Adrenal gland (tissue), 9 donors: ENCODE measurements at regions not wholly inside any gene's neighbourhood (a gene's known extent, or its start where the extent isn't known, plus 50 kb on each side); places are given as distances from the start of the nearest gene placed in this dataset.

Experiments
- DNase-seq, 7 donors: peaks; one replicate each; pipeline ENCODE4 v3.0.0-alpha.2; 2019 to 2020
- H3K27ac ChIP-seq, 5 donors: fragments of 200-600 bp; sonication (generic) in 4 of 5; 1 replicate in 3 of 5; 2 replicates in 2 of 5; pipeline versions ENCODE4 v1.5.1 to v1.8.0; 2016 to 2020; ENCODE audit warnings: mild to moderate bottlenecking in 1 of 5
- H3K27me3 ChIP-seq: fragments of 200-600 bp; 2 replicates; pipeline ENCODE4 v1.8.0; 2021
- H3K36me3 ChIP-seq, 2 donors: fragments of 200-600 bp; replicated peaks in 1 of 2; 1 replicate in 1 of 2; 2 replicates in 1 of 2; pipeline versions ENCODE4 v1.5.1 to v1.8.0; 2018 to 2022
- H3K4me1 ChIP-seq, 2 donors: fragments of 200-600 bp; replicated peaks in 1 of 2; 1 replicate in 1 of 2; 2 replicates in 1 of 2; pipeline versions ENCODE4 v1.5.1 to v1.8.0; 2018 to 2021
- H3K4me3 ChIP-seq, 4 donors: fragments of 200-600 bp; sonication (generic) in 3 of 4; one replicate each; pipeline ENCODE4 v1.5.1; 2016 to 2018
- H3K9me3 ChIP-seq, 3 donors: fragments of 200-600 bp; sonication (generic) in 1 of 3; replicated peaks in 1 of 3; 1 replicate in 2 of 3; 2 replicates in 1 of 3; pipeline versions ENCODE4 v1.5.1 to v1.8.0; 2016 to 2021
- POLR2A ChIP-seq, 2 donors: fragments of 450-650 bp; IDR thresholded peaks; one replicate each; pipeline ENCODE4 v1.6.1; 2017; ENCODE audit warnings: antibody characterized with exemption in 2 of 2, mild to moderate bottlenecking in 2 of 2, moderate library complexity in 1 of 2
- WGBS, 4 donors: extraction: QIAGEN DNeasy Blood & Tissue Kit in 2 of 4; methylation state at CpG; one replicate each; pipeline versions ENCODE4 v1.1.5 to v1.1.7; 2013 to 2017; 5-methylcytosine and 5-hydroxymethylcytosine counted together
- intact Hi-C, 2 donors: fragments of 100-400 bp; cut with DNase I; formaldehyde crosslinking; loops; one replicate each; pipeline versions ENCODE4 v1.14.1 to v1.15.0; 2022 to 2023
- TF ChIP-seq, protein P1 (sequence below), 6 experiments: fragments of 450-650 bp in 4 of 6; fragments of 200-600 bp in 2 of 6; sonication (generic) in 1 of 6; IDR thresholded peaks; 1 replicate in 5 of 6; 2 replicates in 1 of 6; pipeline versions ENCODE4 v1.5.1 to v1.8.0; 2016 to 2021; ENCODE audit warnings: antibody characterized with exemption in 6 of 6, mild to moderate bottlenecking in 2 of 6, moderate library complexity in 1 of 6
- donor health status: healthy with polysubstance abuse.
- donor health status: Bipolar disorder and iron deficiency.
- donor health status: DM: yes; HTN: yes; CAD: no.
- donor health status: DM: no; HTN: no; CAD: no.
- donor health status: DM: no; HTN: no; CAD: no.

DNA sequence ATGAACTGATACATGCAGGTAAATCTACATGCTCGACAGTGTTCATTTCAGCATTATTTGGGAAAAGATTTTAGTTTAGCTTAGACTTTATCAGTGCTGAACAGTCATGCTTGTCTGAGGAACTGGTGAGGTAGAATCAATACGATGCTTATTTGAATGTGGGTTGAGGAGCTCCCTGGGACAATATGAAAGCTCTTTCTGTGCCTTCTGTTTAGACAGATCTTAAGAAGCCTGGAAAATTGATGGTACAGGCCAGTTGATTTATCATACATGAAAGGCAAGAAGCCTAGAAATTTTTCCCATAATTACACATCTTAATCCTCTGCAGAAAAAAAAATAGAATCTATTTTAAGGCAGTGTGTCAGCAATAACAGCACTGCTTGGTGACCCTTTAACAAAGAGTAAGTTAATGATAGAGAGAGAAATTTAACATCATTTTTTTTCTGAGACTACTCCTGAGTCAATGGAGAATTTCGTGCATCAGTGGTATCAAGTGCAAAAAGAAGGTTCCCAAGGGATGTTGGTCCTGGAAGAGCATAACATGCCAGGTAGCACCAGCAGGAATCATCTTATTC is 252.2 kb upstream of the CDH20 start:
- TF ChIP-seq POLR2A (IDR thresholded peaks at IDR 0.05) = no peak
- TF ChIP-seq, protein P1, sequence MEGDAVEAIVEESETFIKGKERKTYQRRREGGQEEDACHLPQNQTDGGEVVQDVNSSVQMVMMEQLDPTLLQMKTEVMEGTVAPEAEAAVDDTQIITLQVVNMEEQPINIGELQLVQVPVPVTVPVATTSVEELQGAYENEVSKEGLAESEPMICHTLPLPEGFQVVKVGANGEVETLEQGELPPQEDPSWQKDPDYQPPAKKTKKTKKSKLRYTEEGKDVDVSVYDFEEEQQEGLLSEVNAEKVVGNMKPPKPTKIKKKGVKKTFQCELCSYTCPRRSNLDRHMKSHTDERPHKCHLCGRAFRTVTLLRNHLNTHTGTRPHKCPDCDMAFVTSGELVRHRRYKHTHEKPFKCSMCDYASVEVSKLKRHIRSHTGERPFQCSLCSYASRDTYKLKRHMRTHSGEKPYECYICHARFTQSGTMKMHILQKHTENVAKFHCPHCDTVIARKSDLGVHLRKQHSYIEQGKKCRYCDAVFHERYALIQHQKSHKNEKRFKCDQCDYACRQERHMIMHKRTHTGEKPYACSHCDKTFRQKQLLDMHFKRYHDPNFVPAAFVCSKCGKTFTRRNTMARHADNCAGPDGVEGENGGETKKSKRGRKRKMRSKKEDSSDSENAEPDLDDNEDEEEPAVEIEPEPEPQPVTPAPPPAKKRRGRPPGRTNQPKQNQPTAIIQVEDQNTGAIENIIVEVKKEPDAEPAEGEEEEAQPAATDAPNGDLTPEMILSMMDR (IDR thresholded peaks at IDR 0.05) = no peak
- no peak overlapping the region for H3K27ac ChIP-seq
- no peaks in the 10 kb centered on the region for H3K9me3 ChIP-seq
- intact Hi-C loops = no loop called here
- no peak overlapping the region for H3K4me3 ChIP-seq
- H3K27me3 ChIP-seq = no peaks in the 10 kb centered on the region
- no peaks in the 10 kb centered on the region for H3K36me3 ChIP-seq
- H3K4me1 ChIP-seq = no peaks in the 10 kb centered on the region
- 59 to 73% (median 64%) methylated on average over 3 of the region's 3 CpGs for WGBS, 4 donors
- DNase-seq = no peak

DNA sequence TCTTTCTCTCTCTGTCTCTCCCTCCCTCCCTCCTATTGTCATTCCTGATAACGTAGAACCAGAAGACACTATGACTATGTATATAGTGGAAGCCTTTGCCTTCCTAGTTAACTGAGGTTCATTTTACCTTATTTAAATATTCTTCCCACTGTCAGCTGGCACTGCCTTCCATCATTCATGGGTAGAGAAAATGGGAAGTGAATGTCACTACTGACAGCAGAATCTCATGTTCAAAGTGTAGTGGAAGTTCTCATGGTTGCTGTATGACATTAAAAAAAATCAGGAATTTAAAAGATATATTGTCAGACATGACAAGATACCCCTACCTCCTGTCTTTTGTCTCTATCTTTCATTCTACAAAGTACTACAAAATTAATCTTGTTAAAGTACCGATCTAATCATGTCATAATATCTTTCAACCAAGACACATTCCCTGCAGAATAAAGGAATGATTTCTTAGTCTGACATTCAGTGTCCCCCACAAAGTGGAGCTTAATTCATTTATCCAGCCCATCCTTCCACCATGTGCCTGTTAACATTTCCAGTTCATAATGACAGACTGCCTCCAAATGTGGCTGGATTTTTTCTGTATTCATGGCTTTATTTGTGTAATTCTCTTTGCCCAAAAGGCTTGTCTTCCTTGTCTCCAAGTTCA is 250.1 kb upstream of the CDH20 start:
- no peaks in the 10 kb centered on the region for H3K36me3 ChIP-seq
- H3K27me3 ChIP-seq = no peaks in the 10 kb centered on the region
- 74 to 81% (median 76%) methylated on average over 2 of the region's 2 CpGs for WGBS, 4 donors
- TF ChIP-seq, protein P1 (IDR thresholded peaks at IDR 0.05) = no peak
- TF ChIP-seq POLR2A (IDR thresholded peaks at IDR 0.05) = no peak
- no peak for DNase-seq
- H3K4me3 ChIP-seq = no peak overlapping the region
- H3K4me1 ChIP-seq = no peaks in the 10 kb centered on the region
- no peak overlapping the region for H3K27ac ChIP-seq
- intact Hi-C loops = no loop called here
- no peaks in the 10 kb centered on the region for H3K9me3 ChIP-seq

DNA sequence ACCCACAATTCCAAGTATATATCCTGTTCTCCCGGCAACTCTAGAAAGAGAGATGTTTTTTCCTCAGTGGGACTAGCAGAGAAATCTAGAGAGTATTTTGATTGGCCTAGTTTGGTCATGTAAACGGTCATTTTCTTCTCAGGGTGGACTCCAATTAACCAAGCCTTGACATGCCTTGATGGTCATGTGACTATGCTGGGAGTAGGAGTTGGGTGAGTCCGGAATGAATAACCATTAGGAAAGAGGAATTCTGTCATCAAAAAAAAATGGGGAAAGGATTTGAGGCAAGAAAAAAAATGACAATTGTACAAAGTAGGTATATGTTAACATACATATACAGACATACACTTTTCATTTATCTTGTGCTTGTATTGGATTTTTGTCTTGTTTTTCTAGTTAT is 248.2 kb upstream of the CDH20 start:
- Histone ChIP-seq H3K36me3 (no peaks in the 10 kb centered on the region), H3K4me3 (no peak overlapping the region), H3K9me3 (no peaks in the 10 kb centered on the region), H3K27me3 (no peaks in the 10 kb centered on the region), H3K27ac (no peak overlapping the region), H3K4me1 (no peaks in the 10 kb centered on the region)
- 75 to 95% (median 81%) methylated on average over 3 of the region's 3 CpGs for WGBS, 4 donors
- intact Hi-C loops = no loop called here
- no peak for DNase-seq
- TF ChIP-seq, protein P1 (IDR thresholded peaks at IDR 0.05) = no peak
- TF ChIP-seq POLR2A (IDR thresholded peaks at IDR 0.05) = no peak

DNA sequence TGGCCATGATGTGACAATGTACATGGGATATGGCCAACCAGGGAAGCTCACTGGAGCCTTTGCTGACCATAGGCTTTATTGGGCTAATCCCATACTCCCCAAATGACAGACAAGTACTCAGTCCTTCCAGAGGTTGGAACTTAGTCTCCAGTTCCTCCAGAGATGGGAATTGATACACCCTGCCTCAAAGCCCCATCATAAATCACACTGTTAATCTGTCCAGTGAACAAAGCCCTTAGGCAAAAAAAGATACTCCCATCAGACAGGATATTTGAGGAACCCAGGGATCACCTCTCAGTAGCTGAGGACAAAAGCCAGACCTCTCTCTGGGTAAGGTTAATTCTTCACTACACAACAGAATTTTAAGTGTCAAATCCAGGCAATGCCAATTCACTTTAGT is 247.5 kb upstream of the CDH20 start:
- no peak for DNase-seq
- intact Hi-C loops = no loop called here
- Histone ChIP-seq H3K4me3 (no peak overlapping the region), H3K9me3 (no peaks in the 10 kb centered on the region), H3K27ac (no peak overlapping the region), H3K4me1 (no peaks in the 10 kb centered on the region), H3K27me3 (no peaks in the 10 kb centered on the region), H3K36me3 (no peaks in the 10 kb centered on the region)
- no peak for TF ChIP-seq POLR2A (IDR thresholded peaks at IDR 0.05)
- TF ChIP-seq, protein P1 (IDR thresholded peaks at IDR 0.05) = no peak
